Astrocyte of the spinal cord (primary cell): ENCODE measurements at regions not wholly inside any gene's neighbourhood (a gene's known extent, or its start where the extent isn't known, plus 50 kb on each side); places are given as distances from the start of the nearest gene placed in this dataset.
"Not testable (repeated sequence)": the region's sequence is repeated elsewhere in the genome, so short reads cannot be mapped to it uniquely, and the experiment has no call there.

Source experiments
- DNase-seq: peaks from one replicate; pipeline ENCODE4 v3.0.0; 2011; ENCODE audit warnings: low read depth, low spot score
- H3K4me3 ChIP-seq: 2 replicates; pipeline ENCODE4 v1.5.1; 2011; ENCODE audit warnings: low read depth, mild to moderate bottlenecking, low read length, moderate library complexity
- in situ Hi-C: cut with HindIII; loops from 2 replicates; pipeline ENCODE4 v1.10.0; 2017; ENCODE audit warnings: low sequenced_read_pairs
- TF ChIP-seq, protein P1 (sequence below): IDR thresholded peaks from 2 replicates; pipeline ENCODE4 v1.5.1; 2012; ENCODE audit warnings: low read depth, mild to moderate bottlenecking, low read length, inconsistent platforms

DNA sequence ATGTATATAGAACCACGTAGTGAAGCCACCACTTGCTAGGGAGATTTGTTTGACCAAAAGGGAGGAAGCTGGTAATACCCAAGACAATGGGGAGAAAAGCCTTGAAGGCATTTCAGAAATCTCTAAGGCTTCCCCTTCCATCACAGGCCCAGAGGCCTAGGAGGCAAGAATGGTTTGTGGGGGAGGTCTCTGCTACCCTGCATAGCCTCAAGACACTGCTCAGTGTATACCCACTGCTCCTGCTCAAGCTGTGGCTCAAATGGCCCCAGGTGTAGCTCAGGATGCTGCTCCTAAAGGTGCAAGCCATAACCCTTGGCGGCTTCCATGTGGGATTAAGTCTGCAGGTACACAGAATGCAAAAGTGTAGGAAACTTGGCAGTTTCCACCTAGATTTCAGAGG is 1105.8 kb downstream of the GATA3 start:
- H3K4me3 ChIP-seq: no peak overlapping the region
- TF ChIP-seq, protein P1, sequence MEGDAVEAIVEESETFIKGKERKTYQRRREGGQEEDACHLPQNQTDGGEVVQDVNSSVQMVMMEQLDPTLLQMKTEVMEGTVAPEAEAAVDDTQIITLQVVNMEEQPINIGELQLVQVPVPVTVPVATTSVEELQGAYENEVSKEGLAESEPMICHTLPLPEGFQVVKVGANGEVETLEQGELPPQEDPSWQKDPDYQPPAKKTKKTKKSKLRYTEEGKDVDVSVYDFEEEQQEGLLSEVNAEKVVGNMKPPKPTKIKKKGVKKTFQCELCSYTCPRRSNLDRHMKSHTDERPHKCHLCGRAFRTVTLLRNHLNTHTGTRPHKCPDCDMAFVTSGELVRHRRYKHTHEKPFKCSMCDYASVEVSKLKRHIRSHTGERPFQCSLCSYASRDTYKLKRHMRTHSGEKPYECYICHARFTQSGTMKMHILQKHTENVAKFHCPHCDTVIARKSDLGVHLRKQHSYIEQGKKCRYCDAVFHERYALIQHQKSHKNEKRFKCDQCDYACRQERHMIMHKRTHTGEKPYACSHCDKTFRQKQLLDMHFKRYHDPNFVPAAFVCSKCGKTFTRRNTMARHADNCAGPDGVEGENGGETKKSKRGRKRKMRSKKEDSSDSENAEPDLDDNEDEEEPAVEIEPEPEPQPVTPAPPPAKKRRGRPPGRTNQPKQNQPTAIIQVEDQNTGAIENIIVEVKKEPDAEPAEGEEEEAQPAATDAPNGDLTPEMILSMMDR: no peak
- in situ Hi-C loops: no loop called here
- DNase-seq: no peak

DNA sequence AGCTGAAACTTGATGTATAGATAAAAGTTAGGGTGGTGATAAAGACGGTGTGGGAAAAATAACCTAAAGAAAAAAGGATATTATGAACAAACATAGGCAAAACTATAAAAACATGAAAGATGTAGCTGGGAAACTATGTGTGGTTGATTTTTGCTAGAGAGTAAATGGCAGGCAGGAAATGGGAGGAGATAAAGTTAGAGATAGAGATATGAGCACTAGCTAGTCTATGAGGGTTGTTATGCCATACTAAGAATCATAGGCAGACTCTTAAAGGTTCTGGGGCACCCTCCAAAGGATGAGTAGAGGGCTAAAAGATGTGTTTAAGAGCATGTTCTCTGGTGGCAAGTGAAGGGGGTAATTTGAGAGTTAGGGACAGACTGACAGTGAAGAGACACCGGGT is 1109.2 kb downstream of the GATA3 start:
- no peak for DNase-seq
- TF ChIP-seq, protein P1: no peak
- in situ Hi-C loops: no loop called here

DNA sequence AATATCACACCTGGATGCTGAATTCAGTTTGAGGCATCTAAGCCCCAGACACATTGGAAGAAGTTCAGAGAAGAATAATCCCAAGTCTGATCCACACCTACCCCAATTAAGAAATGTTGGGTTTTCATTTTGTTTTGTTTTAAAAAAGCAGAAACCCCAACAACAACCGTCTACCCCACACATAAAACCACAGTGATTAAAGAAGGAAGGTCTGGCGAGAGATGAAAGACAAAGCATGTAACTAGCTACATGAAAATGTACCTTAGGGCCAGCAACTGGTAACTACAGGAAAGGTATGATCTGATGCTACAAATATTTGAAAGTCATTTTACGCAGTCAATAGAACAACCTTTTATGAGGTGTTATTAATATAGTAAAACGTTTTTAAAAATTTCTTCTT is 1112.3 kb downstream of the GATA3 start:
- TF ChIP-seq, protein P1: no peak
- in situ Hi-C loops: no loop called here
- DNase-seq: no peak
- no peak overlapping the region for H3K4me3 ChIP-seq

More for the DNA sequence above, 1109.2 kb downstream of the GATA3 start:
- H3K4me3 ChIP-seq: no peak overlapping the region

DNA sequence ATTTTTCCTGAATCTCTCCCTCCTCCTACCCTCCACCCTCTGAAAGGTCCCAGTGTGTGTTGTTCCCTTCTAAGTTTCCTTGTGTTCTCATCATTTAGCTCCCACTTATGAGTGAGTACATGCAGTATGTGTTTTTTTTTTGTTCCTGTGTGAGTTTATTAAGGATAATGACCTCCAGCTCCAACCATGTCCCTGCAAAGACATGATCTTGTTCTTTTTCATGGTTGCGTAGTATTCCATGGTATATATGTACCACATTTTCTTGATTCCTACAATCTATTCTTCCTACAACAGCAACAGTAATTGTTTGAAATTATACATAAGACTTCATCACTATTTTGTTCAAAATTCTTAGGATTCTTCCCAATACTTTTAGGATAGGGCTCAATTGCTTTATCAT is 1117.8 kb downstream of the GATA3 start:
- no peak overlapping the region for H3K4me3 ChIP-seq
- in situ Hi-C loops: no loop called here
- TF ChIP-seq, protein P1: no peak
- DNase-seq: no peak

DNA sequence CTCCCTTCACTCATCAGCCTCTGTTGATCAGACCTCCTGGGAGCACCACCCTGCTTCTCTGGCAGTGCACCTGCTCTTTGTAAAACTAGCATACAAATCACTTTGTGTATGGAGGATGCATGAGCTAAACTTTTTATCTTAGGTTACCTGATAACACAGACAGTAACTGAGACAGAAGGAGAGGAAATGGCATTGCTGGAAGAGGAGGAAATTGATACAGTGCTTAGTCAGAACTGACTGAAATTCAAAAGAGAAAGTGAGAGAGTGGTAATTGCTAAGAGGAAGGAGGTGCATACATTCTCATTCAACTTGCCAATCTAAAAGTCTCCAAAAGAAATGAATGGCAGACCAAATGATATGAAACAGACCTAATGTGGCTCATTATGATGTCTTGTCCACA is 1120.7 kb downstream of the GATA3 start:
- no peak for DNase-seq
- in situ Hi-C loops: no loop called here
- TF ChIP-seq, protein P1: no peak
- H3K4me3 ChIP-seq: no peak overlapping the region

DNA sequence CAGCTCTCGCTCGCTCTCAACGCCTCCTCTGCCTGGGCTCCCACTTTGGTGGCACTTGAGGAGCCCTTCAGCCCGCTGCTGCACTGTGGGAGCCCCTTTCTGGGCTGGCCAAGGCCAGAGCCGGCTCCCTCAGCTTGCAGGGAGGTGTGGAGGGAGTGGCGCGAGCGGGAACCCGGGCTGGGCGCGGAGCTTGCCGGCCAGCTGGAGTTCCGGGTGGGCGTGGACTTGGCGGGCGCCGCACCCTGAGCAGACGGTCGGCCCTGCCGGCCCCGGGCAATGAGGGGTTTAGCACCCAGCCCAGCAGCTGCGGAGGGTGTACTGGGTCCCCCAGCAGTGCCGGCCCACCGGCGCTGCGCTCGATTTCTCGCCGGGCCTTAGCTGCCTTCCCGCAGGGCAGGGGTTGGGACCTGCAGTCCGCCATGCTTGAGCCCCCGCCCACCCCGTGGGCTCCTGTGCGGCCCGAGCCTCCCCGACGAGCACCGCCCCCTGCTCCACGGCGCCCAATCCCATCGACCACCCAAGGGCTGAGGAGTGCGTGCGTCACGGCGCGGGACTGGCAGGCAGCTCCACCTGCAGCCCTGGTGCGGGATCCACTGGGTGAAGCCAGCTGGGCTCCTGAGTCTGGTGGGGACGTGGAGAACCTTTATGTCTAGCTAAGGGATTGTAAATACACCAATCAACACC is 1128.9 kb downstream of the GATA3 start:
- DNase-seq, H3K4me3 ChIP-seq, in situ Hi-C loops: not testable (repeated sequence)

DNA sequence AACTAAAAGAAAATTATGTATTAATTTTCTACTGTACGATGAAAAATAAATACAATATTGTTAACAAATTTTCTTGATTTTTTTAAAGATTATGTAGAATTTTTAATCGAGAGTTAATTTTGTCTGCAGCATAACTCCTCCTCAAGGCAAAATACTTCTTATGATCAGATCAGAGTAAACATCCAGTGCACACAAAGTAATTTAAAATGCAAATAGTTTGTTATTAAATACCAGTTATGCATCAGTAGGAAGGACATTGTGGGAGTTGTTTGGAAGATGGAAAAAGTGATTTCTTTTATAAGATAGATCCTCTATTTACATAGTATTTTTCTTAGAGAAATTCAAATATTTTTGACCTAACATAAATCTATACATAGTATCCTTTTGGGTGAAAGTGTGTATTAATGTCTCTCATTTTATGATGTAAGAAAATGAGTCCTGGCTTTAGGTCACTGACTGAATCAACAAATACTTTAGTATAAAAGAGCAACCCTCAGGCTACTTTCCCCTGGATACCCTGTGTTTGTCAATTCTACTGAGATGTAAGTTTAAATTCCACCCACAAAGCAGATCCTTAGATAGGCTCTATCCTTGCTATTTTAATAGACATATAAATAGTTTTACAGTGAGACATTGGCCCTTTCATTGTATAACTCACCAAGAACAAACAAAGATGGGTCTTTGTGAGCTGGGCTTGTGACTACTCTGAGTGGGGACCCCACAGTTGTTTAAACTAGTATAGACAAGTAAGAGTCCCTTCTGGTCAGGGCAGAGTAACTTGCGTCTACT is 1133.7 kb downstream of the GATA3 start:
- TF ChIP-seq, protein P1: no peak
- no peak overlapping the region for H3K4me3 ChIP-seq
- DNase-seq: no peak
- in situ Hi-C loops: no loop called here
